H1 (cell line): ENCODE measurements at regions not wholly inside any gene's neighbourhood (a gene's known extent, or its start where the extent isn't known, plus 50 kb on each side); places are given as distances from the start of the nearest gene placed in this dataset.

Source experiments
- EP300 ChIP-seq, 2 experiments: IDR thresholded peaks; 1 replicate in 1 of 2; 2 replicates in 1 of 2; pipeline ENCODE4 v1.6.1; 2011 to 2012; ENCODE audit warnings: low read depth in 2 of 2, low read length in 2 of 2, mild to moderate bottlenecking in 2 of 2, borderline replicate concordance in 1 of 2, inconsistent platforms in 1 of 2, moderate library complexity in 1 of 2
- EZH2 ChIP-seq: fragments of 200-600 bp; sonication (generic); IDR thresholded peaks from 2 replicates; pipeline ENCODE4 v1.7.1; 2012; ENCODE audit warnings: low read depth, mild to moderate bottlenecking, moderate library complexity, low read length, inconsistent platforms; ENCODE audit not compliant: severe bottlenecking
- KDM1A ChIP-seq: fragments of 200-600, 300-600 bp; sonication (generic); IDR thresholded peaks from 2 replicates; pipeline ENCODE4 v1.7.1; 2016; ENCODE audit warnings: mild to moderate bottlenecking, low read length, borderline replicate concordance
- POLR2A ChIP-seq, 2 experiments: IDR thresholded peaks; 1 replicate in 1 of 2; 2 replicates in 1 of 2; pipeline ENCODE4 v1.6.1; 2011; ENCODE audit warnings: low read depth in 2 of 2, low read length in 2 of 2, mild to moderate bottlenecking in 2 of 2; ENCODE audit errors: control extremely low read depth in 1 of 2
- POLR2AphosphoS5 ChIP-seq: IDR thresholded peaks from 2 replicates; pipeline ENCODE4 v1.6.1; 2011; ENCODE audit warnings: low read depth, low read length
- POU5F1 ChIP-seq: IDR thresholded peaks from 2 replicates; pipeline ENCODE4 v1.6.1; 2011; ENCODE audit warnings: low read depth, mild to moderate bottlenecking, low read length, moderate library complexity
- RBBP5 ChIP-seq: IDR thresholded peaks from 2 replicates; pipeline ENCODE4 v1.7.1; 2012; ENCODE audit warnings: low read depth, mild to moderate bottlenecking, inconsistent platforms, low read length, moderate library complexity, borderline replicate concordance
- SIN3A ChIP-seq, 2 experiments: IDR thresholded peaks in 1 of 2; conservative IDR thresholded peaks in 1 of 2; 2 replicates each; pipeline ENCODE4 v1.6.1; 2011 to 2012; ENCODE audit warnings: low read length in 2 of 2, improper control_type of control experiment in 1 of 2, low read depth in 1 of 2, mild to moderate bottlenecking in 1 of 2
- SIRT6 ChIP-seq: IDR thresholded peaks from one replicate; pipeline ENCODE4 v1.7.1; 2012; ENCODE audit warnings: low read length, inconsistent platforms
- SUZ12 ChIP-seq: fragments of 200-600 bp; sonication (generic); IDR thresholded peaks from 2 replicates; pipeline ENCODE4 v1.6.1; 2012; ENCODE audit warnings: mild to moderate bottlenecking, inconsistent platforms, low read length, moderate library complexity, mixed read lengths
- YY1 ChIP-seq: IDR thresholded peaks from 2 replicates; pipeline ENCODE4 v1.6.1; 2011; ENCODE audit warnings: low read depth, mild to moderate bottlenecking, low read length
- TF ChIP-seq, protein P1 (sequence below): IDR thresholded peaks from 2 replicates; pipeline ENCODE4 v1.6.1; 2012; ENCODE audit warnings: inconsistent platforms
- TF ChIP-seq, protein P2 (sequence below), 3 experiments: IDR thresholded peaks; 1 replicate in 2 of 3; 2 replicates in 1 of 3; pipeline versions ENCODE4 v1.5.1 to v1.6.1; 2011; ENCODE audit warnings: low read length in 3 of 3, mild to moderate bottlenecking in 3 of 3, inconsistent platforms in 2 of 3, low read depth in 1 of 3, moderate library complexity in 1 of 3; ENCODE audit not compliant: insufficient read depth in 1 of 3; ENCODE audit errors: control extremely low read depth in 1 of 3
- TF ChIP-seq, protein P3 (sequence below): IDR thresholded peaks from 2 replicates; pipeline ENCODE4 v1.6.1; 2012; ENCODE audit warnings: inconsistent platforms

DNA sequence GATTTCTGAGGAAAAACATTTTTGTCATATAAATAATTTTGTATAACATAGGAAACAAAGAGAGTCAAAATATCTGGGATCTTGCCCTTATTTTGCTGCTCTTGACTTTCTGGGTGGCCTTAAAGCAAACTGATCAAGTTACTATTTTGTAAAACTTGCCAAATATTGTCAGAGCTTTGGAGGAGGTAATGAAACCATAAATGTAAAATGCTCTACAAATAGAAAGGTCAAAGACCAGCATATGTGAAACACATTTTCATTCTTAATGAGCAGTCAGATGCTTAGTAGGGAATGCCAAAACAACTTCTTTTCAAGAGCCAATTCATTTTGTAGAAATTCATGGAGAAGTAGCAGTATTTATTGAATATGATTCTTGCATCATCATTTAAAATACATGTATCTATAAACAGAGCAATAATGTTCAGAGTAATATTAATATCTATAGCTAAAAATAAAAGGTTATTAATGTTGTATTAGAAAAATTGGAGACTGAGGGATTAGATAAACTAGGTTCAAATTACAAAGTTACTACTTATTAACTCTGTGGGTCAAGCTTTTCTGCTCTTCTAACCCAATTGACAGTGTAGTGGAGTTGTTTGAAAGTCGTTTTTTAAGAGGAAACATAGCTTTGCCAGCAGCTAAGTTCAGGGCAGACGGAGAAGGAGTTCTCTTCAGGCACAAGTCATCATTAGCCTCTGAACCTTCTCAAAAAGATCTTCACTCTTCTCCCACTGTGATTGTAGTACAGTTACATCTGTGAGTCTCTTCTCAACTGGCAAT is 2053.1 kb downstream of the EFNA5 start:
- TF ChIP-seq EZH2 (no peak), SUZ12 (no peak), POLR2A (IDR thresholded peaks at IDR 0.05; ENCODE audit: control extremely low read depth in 1 of 2, low read depth in 2 of 2, low read length in 2 of 2) (no peak), KDM1A (no peak), SIN3A (conservative IDR thresholded peaks at IDR 0.05 in 1 of 2, IDR thresholded peaks at IDR 0.05 in 1 of 2; ENCODE audit: low read depth in 1 of 2, low read length in 2 of 2) (no peak), EP300 (IDR thresholded peaks at IDR 0.05; ENCODE audit: borderline replicate concordance in 1 of 2, low read depth in 2 of 2, low read length in 2 of 2) (no peak), POU5F1 (no peak), POLR2AphosphoS5 (no peak), SIRT6 (no peak), RBBP5 (no peak), YY1 (no peak)
- TF ChIP-seq, protein P1, sequence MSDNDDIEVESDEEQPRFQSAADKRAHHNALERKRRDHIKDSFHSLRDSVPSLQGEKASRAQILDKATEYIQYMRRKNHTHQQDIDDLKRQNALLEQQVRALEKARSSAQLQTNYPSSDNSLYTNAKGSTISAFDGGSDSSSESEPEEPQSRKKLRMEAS = no peak
- TF ChIP-seq, protein P2, sequence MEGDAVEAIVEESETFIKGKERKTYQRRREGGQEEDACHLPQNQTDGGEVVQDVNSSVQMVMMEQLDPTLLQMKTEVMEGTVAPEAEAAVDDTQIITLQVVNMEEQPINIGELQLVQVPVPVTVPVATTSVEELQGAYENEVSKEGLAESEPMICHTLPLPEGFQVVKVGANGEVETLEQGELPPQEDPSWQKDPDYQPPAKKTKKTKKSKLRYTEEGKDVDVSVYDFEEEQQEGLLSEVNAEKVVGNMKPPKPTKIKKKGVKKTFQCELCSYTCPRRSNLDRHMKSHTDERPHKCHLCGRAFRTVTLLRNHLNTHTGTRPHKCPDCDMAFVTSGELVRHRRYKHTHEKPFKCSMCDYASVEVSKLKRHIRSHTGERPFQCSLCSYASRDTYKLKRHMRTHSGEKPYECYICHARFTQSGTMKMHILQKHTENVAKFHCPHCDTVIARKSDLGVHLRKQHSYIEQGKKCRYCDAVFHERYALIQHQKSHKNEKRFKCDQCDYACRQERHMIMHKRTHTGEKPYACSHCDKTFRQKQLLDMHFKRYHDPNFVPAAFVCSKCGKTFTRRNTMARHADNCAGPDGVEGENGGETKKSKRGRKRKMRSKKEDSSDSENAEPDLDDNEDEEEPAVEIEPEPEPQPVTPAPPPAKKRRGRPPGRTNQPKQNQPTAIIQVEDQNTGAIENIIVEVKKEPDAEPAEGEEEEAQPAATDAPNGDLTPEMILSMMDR (IDR thresholded peaks at IDR 0.05; ENCODE audit: control extremely low read depth in 1 of 3, insufficient read depth in 1 of 3, low read depth in 1 of 3, low read length in 3 of 3) = no peak
- TF ChIP-seq, protein P3, sequence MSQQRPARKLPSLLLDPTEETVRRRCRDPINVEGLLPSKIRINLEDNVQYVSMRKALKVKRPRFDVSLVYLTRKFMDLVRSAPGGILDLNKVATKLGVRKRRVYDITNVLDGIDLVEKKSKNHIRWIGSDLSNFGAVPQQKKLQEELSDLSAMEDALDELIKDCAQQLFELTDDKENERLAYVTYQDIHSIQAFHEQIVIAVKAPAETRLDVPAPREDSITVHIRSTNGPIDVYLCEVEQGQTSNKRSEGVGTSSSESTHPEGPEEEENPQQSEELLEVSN = no peak
